ENCODE measurements at regions not wholly inside any gene's neighbourhood (a gene's known extent, or its start where the extent isn't known, plus 50 kb on each side); places are given as distances from the start of the nearest gene placed in this dataset.
A peak's percentile ranks its signal among the peaks of the same experiment; 100 is the strongest.

DNA sequence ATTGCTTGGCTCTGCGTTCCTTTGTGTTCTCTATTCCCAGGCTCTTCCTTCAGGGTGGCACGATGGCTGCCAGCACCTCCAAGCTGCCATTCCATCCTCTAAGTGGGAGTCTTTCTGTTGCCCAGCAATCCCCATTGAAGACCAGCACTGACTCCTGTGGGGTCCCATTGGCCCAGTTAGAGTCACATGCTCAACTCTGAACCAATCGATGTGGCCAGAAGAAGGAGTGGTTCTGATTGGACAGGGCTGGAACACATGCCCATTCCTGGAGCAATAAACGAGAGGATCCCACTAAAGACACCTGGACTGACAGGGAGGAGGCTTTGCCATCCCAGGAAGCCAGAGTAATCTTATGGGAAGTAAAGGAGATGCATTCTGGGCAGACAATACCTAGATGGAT lies 97.2 kb upstream of the IGSF21 start (continued):
- TF ChIP-seq, protein P1, sequence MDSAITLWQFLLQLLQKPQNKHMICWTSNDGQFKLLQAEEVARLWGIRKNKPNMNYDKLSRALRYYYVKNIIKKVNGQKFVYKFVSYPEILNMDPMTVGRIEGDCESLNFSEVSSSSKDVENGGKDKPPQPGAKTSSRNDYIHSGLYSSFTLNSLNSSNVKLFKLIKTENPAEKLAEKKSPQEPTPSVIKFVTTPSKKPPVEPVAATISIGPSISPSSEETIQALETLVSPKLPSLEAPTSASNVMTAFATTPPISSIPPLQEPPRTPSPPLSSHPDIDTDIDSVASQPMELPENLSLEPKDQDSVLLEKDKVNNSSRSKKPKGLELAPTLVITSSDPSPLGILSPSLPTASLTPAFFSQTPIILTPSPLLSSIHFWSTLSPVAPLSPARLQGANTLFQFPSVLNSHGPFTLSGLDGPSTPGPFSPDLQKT (IDR thresholded peaks at IDR 0.05; ENCODE audit: borderline replicate concordance, low read depth, low read length): no peak

DNA sequence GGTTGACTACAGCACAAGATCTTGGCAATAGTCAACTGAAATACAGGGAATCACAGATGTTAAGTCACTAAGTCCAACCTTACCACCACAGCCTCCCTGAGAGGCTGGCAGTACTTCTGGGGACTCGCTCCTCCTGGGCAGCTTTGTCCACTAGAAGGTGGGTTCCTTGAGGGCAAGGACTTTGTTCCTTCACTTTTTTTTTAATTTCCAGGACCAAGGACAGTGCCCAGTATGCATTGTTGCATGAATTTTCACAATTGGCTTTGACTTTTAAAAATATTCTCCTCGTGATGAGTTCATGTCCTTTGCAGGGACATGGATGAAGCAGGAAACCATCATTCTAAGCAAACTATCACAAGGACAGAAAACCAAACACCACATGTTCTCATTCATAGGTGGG lies 96.7 kb upstream of the IGSF21 start:
- CTCF ChIA-PET: interaction anchor here (0.7 kb wide), 1 partner anchor 99 kb away, joined by 3 read pairs; no protein-coding TSS in a partner anchor
- Histone ChIP-seq H3K9me3 (ENCODE audit: control insufficient read depth, insufficient read depth, low read depth, low read length) (no peaks in the 10 kb centered on the region), H3K27ac (ENCODE audit: extremely low read depth, low read depth, low read length) (no peak overlapping the region), H3K4me1 (ENCODE audit: control insufficient read depth, insufficient read depth, low read length) (no peaks in the 10 kb centered on the region), H3K4me3 (ENCODE audit: low read depth, low read length) (no peak overlapping the region), H3K36me3 (ENCODE audit: control insufficient read depth in 2 of 2, insufficient read depth in 1 of 2, low read length in 2 of 2) (no peaks in the 10 kb centered on the region)
- TF ChIP-seq ZNF830 (tag by site-specific recombination; IDR thresholded peaks at IDR 0.05; ENCODE audit: low read depth): no peak
- TF ChIP-seq, protein P2, sequence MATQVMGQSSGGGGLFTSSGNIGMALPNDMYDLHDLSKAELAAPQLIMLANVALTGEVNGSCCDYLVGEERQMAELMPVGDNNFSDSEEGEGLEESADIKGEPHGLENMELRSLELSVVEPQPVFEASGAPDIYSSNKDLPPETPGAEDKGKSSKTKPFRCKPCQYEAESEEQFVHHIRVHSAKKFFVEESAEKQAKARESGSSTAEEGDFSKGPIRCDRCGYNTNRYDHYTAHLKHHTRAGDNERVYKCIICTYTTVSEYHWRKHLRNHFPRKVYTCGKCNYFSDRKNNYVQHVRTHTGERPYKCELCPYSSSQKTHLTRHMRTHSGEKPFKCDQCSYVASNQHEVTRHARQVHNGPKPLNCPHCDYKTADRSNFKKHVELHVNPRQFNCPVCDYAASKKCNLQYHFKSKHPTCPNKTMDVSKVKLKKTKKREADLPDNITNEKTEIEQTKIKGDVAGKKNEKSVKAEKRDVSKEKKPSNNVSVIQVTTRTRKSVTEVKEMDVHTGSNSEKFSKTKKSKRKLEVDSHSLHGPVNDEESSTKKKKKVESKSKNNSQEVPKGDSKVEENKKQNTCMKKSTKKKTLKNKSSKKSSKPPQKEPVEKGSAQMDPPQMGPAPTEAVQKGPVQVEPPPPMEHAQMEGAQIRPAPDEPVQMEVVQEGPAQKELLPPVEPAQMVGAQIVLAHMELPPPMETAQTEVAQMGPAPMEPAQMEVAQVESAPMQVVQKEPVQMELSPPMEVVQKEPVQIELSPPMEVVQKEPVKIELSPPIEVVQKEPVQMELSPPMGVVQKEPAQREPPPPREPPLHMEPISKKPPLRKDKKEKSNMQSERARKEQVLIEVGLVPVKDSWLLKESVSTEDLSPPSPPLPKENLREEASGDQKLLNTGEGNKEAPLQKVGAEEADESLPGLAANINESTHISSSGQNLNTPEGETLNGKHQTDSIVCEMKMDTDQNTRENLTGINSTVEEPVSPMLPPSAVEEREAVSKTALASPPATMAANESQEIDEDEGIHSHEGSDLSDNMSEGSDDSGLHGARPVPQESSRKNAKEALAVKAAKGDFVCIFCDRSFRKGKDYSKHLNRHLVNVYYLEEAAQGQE (tag by site-specific recombination; IDR thresholded peaks at IDR 0.05): peak; percentile 90
- POLR2A ChIA-PET: no interaction called here

DNA sequence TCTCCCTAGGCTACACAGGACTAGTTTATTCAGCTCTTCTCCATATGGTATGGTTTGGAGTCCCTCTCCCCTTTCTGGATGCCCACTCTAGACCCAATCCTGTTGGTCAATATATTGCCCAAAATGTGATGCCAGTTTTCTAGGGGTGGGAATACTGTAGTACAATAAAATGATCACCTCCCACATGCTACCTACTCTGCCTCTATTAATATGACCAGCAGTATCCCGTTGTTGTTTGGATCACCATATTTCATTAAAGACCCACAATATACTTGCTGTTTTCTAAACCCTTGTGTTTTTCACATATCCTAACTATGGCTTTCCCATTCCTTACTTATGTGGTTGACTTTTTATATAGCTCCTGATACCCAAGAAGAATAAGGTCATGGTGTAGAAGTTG lies 95.9 kb upstream of the IGSF21 start:
- no peaks in the 10 kb centered on the region for H3K36me3 ChIP-seq (ENCODE audit: control insufficient read depth in 2 of 2, insufficient read depth in 1 of 2, low read length in 2 of 2)
- no peak overlapping the region for H3K4me3 ChIP-seq (ENCODE audit: low read depth, low read length)
- no peaks in the 10 kb centered on the region for H3K4me1 ChIP-seq (ENCODE audit: control insufficient read depth, insufficient read depth, low read length)
- no peaks in the 10 kb centered on the region for H3K9me3 ChIP-seq (ENCODE audit: control insufficient read depth, insufficient read depth, low read depth, low read length)
- H3K27ac ChIP-seq (ENCODE audit: extremely low read depth, low read depth, low read length): no peak overlapping the region
- ChIA-PET POLR2A (no interaction called here), CTCF (no interaction called here)
- TF ChIP-seq SETDB1 (IDR thresholded peaks at IDR 0.05; ENCODE audit: insufficient read length, low read length) (no peak), GLIS2 (tag by site-specific recombination; IDR thresholded peaks at IDR 0.05) (no peak), ZNF354C (tag by site-specific recombination; IDR thresholded peaks at IDR 0.05; ENCODE audit: borderline replicate concordance, low read depth) (no peak), ZNF174 (tag by site-specific recombination; IDR thresholded peaks at IDR 0.05) (no peak), KLF10 (tag by site-specific recombination; IDR thresholded peaks at IDR 0.05) (no peak), ZNF221 (tag by site-specific recombination; IDR thresholded peaks at IDR 0.05; ENCODE audit: borderline replicate concordance) (no peak), SP2 (tag by site-specific recombination; IDR thresholded peaks at IDR 0.05) (no peak)
- TF ChIP-seq, protein P3, sequence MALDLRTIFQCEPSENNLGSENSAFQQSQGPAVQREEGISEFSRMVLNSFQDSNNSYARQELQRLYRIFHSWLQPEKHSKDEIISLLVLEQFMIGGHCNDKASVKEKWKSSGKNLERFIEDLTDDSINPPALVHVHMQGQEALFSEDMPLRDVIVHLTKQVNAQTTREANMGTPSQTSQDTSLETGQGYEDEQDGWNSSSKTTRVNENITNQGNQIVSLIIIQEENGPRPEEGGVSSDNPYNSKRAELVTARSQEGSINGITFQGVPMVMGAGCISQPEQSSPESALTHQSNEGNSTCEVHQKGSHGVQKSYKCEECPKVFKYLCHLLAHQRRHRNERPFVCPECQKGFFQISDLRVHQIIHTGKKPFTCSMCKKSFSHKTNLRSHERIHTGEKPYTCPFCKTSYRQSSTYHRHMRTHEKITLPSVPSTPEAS (tag by site-specific recombination; IDR thresholded peaks at IDR 0.05): no peak

DNA sequence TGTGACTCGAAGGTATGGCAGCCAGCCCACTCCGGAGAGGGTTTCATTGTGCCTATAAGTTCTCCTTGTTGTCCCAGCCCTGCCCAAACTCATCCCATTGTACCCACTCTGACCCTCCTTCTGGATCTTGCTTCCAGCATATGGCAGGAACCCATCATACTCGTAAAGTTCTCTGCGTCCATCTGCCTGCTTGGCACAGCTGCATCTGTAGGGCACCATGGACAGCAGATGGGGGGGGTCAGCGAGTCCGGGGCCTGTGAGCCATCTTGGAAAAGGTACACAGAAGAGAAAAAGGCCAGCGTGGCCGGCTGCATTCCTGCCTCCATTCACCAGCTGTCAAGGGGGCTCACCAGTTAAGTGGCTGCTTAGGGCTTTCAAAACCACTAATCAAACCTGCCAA lies 94.9 kb upstream of the IGSF21 start:
- H3K4me1 ChIP-seq (ENCODE audit: control insufficient read depth, insufficient read depth, low read length): no peaks in the 10 kb centered on the region
- H3K9me3 ChIP-seq (ENCODE audit: control insufficient read depth, insufficient read depth, low read depth, low read length): no peaks in the 10 kb centered on the region
- no peaks in the 10 kb centered on the region for H3K36me3 ChIP-seq (ENCODE audit: control insufficient read depth in 2 of 2, insufficient read depth in 1 of 2, low read length in 2 of 2)
- TF ChIP-seq, protein P2 (tag by site-specific recombination; IDR thresholded peaks at IDR 0.05): peak; percentile 79
- no peak for TF ChIP-seq ZNF114 (tag by site-specific recombination; IDR thresholded peaks at IDR 0.05)
- ChIA-PET CTCF (no interaction called here), POLR2A (no interaction called here)
- H3K27ac ChIP-seq (ENCODE audit: extremely low read depth, low read depth, low read length): no peak overlapping the region
- no peak overlapping the region for H3K4me3 ChIP-seq (ENCODE audit: low read depth, low read length)
